Nephron (organoid): ENCODE measurements at regions not wholly inside any gene's neighbourhood (a gene's known extent, or its start where the extent isn't known, plus 50 kb on each side); places are given as distances from the start of the nearest gene placed in this dataset.
A peak's percentile ranks its signal among the peaks of the same experiment; 100 is the strongest.

Experiments used
- H3K27ac Mint-ChIP-seq, 3 experiments: 2 replicates each; pipeline ENCODE4 v1.8.0; 2020; ENCODE audit warnings: mixed read lengths in 3 of 3, mild to moderate bottlenecking in 2 of 3, moderate library complexity in 1 of 3
- H3K27me3 Mint-ChIP-seq: 2 replicates; pipeline ENCODE4 v1.8.0; 2021; ENCODE audit warnings: low read depth, mild to moderate bottlenecking, moderate library complexity, mixed read lengths
- H3K36me3 Mint-ChIP-seq: 2 replicates; pipeline ENCODE4 v1.8.0; 2020; ENCODE audit warnings: low read depth, mixed read lengths
- H3K4me1 Mint-ChIP-seq: 2 replicates; pipeline ENCODE4 v1.8.0; 2020; ENCODE audit warnings: mixed read lengths
- H3K4me3 Mint-ChIP-seq, 3 experiments: 2 replicates each; pipeline ENCODE4 v1.8.0; 2020; ENCODE audit warnings: mild to moderate bottlenecking in 3 of 3, mixed read lengths in 3 of 3, moderate library complexity in 2 of 3
- H3K9me3 Mint-ChIP-seq: 2 replicates; pipeline ENCODE4 v1.8.0; 2020; ENCODE audit warnings: mixed read lengths
- CTCF ChIP-seq, 3 experiments: fragments of 200-600 bp; sonication (generic); IDR thresholded peaks; one replicate each; pipeline ENCODE4 v1.5.0; 2021; ENCODE audit warnings: antibody characterized with exemption in 3 of 3; ENCODE audit not compliant: unreplicated experiment in 3 of 3

GRCh38 chr4:187364401-187364800, 631.2 kb upstream of the ZFP42 start:
- Mint-ChIP-seq H3K36me3 (peaks cover 3% of the 10 kb centered on the region), H3K27ac (no peak overlapping the region), H3K9me3 (peaks cover 3% of the 10 kb centered on the region), H3K4me3 (no peak overlapping the region), H3K4me1 (no peaks in the 10 kb centered on the region), H3K27me3 (peaks cover 3% of the 10 kb centered on the region)
- TF ChIP-seq CTCF (IDR thresholded peaks at IDR 0.05; ENCODE audit: unreplicated experiment in 3 of 3), result no peak

GRCh38 chr4:187364851-187365250, 630.7 kb upstream of the ZFP42 start:
- no peak for TF ChIP-seq CTCF (IDR thresholded peaks at IDR 0.05; ENCODE audit: unreplicated experiment in 3 of 3)
- peaks cover 3% of the 10 kb centered on the region for H3K27me3 Mint-ChIP-seq
- H3K9me3 Mint-ChIP-seq, result peaks cover 3% of the 10 kb centered on the region
- H3K36me3 Mint-ChIP-seq, result peaks cover 3% of the 10 kb centered on the region
- H3K27ac Mint-ChIP-seq, result no peak overlapping the region
- no peak overlapping the region for H3K4me3 Mint-ChIP-seq
- no peaks in the 10 kb centered on the region for H3K4me1 Mint-ChIP-seq

- Mint-ChIP-seq H3K4me3 (peak overlapping the region in 1 of 3 experiments; percentile 52), H3K4me1 (no peaks in the 10 kb centered on the region), H3K27me3 (no peaks in the 10 kb centered on the region), H3K36me3 (peaks cover 3% of the 10 kb centered on the region), H3K9me3 (no peaks in the 10 kb centered on the region), H3K27ac (peak overlapping the region in 2 of 3 experiments; percentile 35 to 86)
- no peak for TF ChIP-seq CTCF (IDR thresholded peaks at IDR 0.05; ENCODE audit: unreplicated experiment in 3 of 3)
Observed at GRCh38 chr4:187366530-187366929, 629.0 kb upstream of the ZFP42 start.

- TF ChIP-seq CTCF (IDR thresholded peaks at IDR 0.05; ENCODE audit: unreplicated experiment in 3 of 3), result no peak
- H3K36me3 Mint-ChIP-seq, result peaks cover 3% of the 10 kb centered on the region
- no peaks in the 10 kb centered on the region for H3K27me3 Mint-ChIP-seq
- H3K4me3 Mint-ChIP-seq, result no peak overlapping the region
- no peaks in the 10 kb centered on the region for H3K4me1 Mint-ChIP-seq
- H3K9me3 Mint-ChIP-seq, result no peaks in the 10 kb centered on the region
- no peak overlapping the region for H3K27ac Mint-ChIP-seq
Observed at GRCh38 chr4:187370918-187371317, 624.7 kb upstream of the ZFP42 start.

DNA sequence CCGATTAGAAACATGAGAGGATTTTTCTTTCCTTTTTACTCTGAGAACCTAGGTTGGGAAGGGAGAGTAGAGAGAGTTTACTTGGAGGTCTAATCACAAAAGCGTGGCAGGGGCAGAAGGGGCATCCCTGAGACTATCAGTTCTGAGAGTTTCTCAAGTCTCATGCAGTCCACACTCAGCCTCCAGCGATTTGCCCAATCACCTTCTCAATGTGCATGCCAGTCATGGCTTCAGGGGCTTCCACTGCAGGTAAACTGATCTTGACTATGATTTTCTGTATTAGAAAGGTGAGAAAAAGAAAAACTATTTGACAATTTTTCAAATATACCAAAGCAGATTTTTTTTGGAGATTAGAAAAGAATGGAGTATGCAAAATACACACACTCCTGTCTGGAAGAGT, 617.1 kb upstream of the ZFP42 start:
- H3K9me3 Mint-ChIP-seq, result peaks cover 10% of the 10 kb centered on the region

More for the DNA sequence above, 617.1 kb upstream of the ZFP42 start:
- Mint-ChIP-seq H3K36me3 (no peaks in the 10 kb centered on the region), H3K4me3 (no peak overlapping the region), H3K27me3 (no peaks in the 10 kb centered on the region), H3K4me1 (no peaks in the 10 kb centered on the region), H3K27ac (no peak overlapping the region)
- no peak for TF ChIP-seq CTCF (IDR thresholded peaks at IDR 0.05; ENCODE audit: unreplicated experiment in 3 of 3)
